ENCODE measurements at regions not wholly inside any gene's neighbourhood (a gene's known extent, or its start where the extent isn't known, plus 50 kb on each side); places are given as distances from the start of the nearest gene placed in this dataset.

- TF ChIP-seq POLR2A (IDR thresholded peaks at IDR 0.05; ENCODE audit: extremely low read depth, insufficient read length): no peak
- no peak for TF ChIP-seq MAX (IDR thresholded peaks at IDR 0.05; ENCODE audit: low read depth, low read length)
- no peak for TF ChIP-seq CTCF (IDR thresholded peaks at IDR 0.05; ENCODE audit: low read depth, low read length)
- TF ChIP-seq MYC (IDR thresholded peaks at IDR 0.05; ENCODE audit: low read depth, low read length): no peak
- no peak overlapping the region for H3K4me3 ChIP-seq (ENCODE audit: low read depth, low read length)
- no peak for DNase-seq (ENCODE audit: low read depth)
Observed at GRCh38 chr3:56870436-56870835, 68.7 kb upstream of the ARHGEF3 start.

- TF ChIP-seq CTCF (IDR thresholded peaks at IDR 0.05; ENCODE audit: low read depth, low read length) (no peak), MYC (IDR thresholded peaks at IDR 0.05; ENCODE audit: low read depth, low read length) (no peak), MAX (IDR thresholded peaks at IDR 0.05; ENCODE audit: low read depth, low read length) (no peak), POLR2A (IDR thresholded peaks at IDR 0.05; ENCODE audit: extremely low read depth, insufficient read length) (no peak)
- no peak overlapping the region for H3K4me3 ChIP-seq (ENCODE audit: low read depth, low read length)
- no peak for DNase-seq (ENCODE audit: low read depth)
Observed at GRCh38 chr3:56869157-56869889, 67.6 kb upstream of the ARHGEF3 start.

GRCh38 chr3:56868706-56869105 lies 67.0 kb upstream of the ARHGEF3 start:
- TF ChIP-seq MAX (IDR thresholded peaks at IDR 0.05; ENCODE audit: low read depth, low read length): no peak
- no peak for TF ChIP-seq MYC (IDR thresholded peaks at IDR 0.05; ENCODE audit: low read depth, low read length)
- no peak for TF ChIP-seq CTCF (IDR thresholded peaks at IDR 0.05; ENCODE audit: low read depth, low read length)
- no peak for TF ChIP-seq POLR2A (IDR thresholded peaks at IDR 0.05; ENCODE audit: extremely low read depth, insufficient read length)
- H3K4me3 ChIP-seq (ENCODE audit: low read depth, low read length): no peak overlapping the region
- DNase-seq (ENCODE audit: low read depth): no peak

- no peak for DNase-seq (ENCODE audit: low read depth)
Observed at GRCh38 chr3:56867671-56868070, 65.9 kb upstream of the ARHGEF3 start.

GRCh38 chr3:56864918-56865524 lies 63.3 kb upstream of the ARHGEF3 start:
- H3K4me3 ChIP-seq (ENCODE audit: low read depth, low read length): no peak overlapping the region
- DNase-seq (ENCODE audit: low read depth): no peak
- TF ChIP-seq MAX (IDR thresholded peaks at IDR 0.05; ENCODE audit: low read depth, low read length): peak; percentile 47; the same call in 1 of the 2 replicates
- no peak for TF ChIP-seq MYC (IDR thresholded peaks at IDR 0.05; ENCODE audit: low read depth, low read length)

More at GRCh38 chr3:56867671-56868070, 65.9 kb upstream of the ARHGEF3 start:
- no peak for TF ChIP-seq CTCF (IDR thresholded peaks at IDR 0.05; ENCODE audit: low read depth, low read length)
- no peak for TF ChIP-seq MAX (IDR thresholded peaks at IDR 0.05; ENCODE audit: low read depth, low read length)
- no peak for TF ChIP-seq MYC (IDR thresholded peaks at IDR 0.05; ENCODE audit: low read depth, low read length)
- TF ChIP-seq POLR2A (IDR thresholded peaks at IDR 0.05; ENCODE audit: extremely low read depth, insufficient read length): no peak
- H3K4me3 ChIP-seq (ENCODE audit: low read depth, low read length): no peak overlapping the region

GRCh38 chr3:56864090-56864489 lies 62.3 kb upstream of the ARHGEF3 start:
- TF ChIP-seq CTCF (IDR thresholded peaks at IDR 0.05; ENCODE audit: low read depth, low read length): no peak
- no peak overlapping the region for H3K4me3 ChIP-seq (ENCODE audit: low read depth, low read length)
- no peak for DNase-seq (ENCODE audit: low read depth)

All from NB4 (cell line).